Endothelial cell of umbilical vein (primary cell): ENCODE measurements at regions not wholly inside any gene's neighbourhood (a gene's known extent, or its start where the extent isn't known, plus 50 kb on each side); places are given as distances from the start of the nearest gene placed in this dataset.

Experiments
- BruUV-seq: library from RNA; stranded (reverse); fragments of 400-500 nt; replicated peaks from 2 replicates; lab custom pipeline; 2021; lab: Mats Ljungman, UMichigan
- CTCF ChIA-PET: fragments of 300-600, 350-600 bp; sonication (Branson Sonifier 250); formaldehyde crosslinking; loops from one replicate; lab custom pipeline; 2021; ENCODE audit warnings: antibody characterized with exemption, inconsistent platforms; lab: Charles Lee
- POLR2A ChIA-PET: fragments of 300-600, 350-600 bp; sonication (Branson Sonifier 250); formaldehyde crosslinking; loops from one replicate; lab custom pipeline; 2021; ENCODE audit warnings: antibody characterized with exemption, inconsistent platforms; lab: Charles Lee
- DNase-seq: peaks from one replicate; pipeline ENCODE4 v3.0.0-alpha.2; 2011; ENCODE audit warnings: low read depth, low spot score
- FAIRE-seq: peaks from 2 replicates; lab custom pipeline; 2011; peaks lifted over from hg19 to GRCh38; lab: Jason Lieb, UNC
- H2AFZ ChIP-seq: 2 replicates; pipeline ENCODE4 v1.6.0; 2012; ENCODE audit warnings: low read depth, low read length, control low read depth, inconsistent platforms
- H3K27ac ChIP-seq: 2 replicates; pipeline ENCODE4 v1.5.1; 2011; ENCODE audit warnings: low read depth, mild to moderate bottlenecking, control low read depth, low read length, moderate library complexity; ENCODE audit not compliant: insufficient read depth
- H3K27me3 ChIP-seq, 2 experiments: 2 replicates each; pipeline versions ENCODE4 v1.6.0 to v1.6.1; 2011; ENCODE audit warnings: low read length in 2 of 2, mixed read lengths in 1 of 2; ENCODE audit not compliant: control insufficient read depth in 2 of 2, insufficient read depth in 2 of 2
- H3K36me3 ChIP-seq, 2 experiments: 2 replicates in 1 of 2; 3 replicates in 1 of 2; pipeline ENCODE4 v1.5.1; 2011; ENCODE audit warnings: low read length in 2 of 2, mild to moderate bottlenecking in 1 of 2, moderate library complexity in 1 of 2; ENCODE audit not compliant: control insufficient read depth in 2 of 2, insufficient read depth in 2 of 2; ENCODE audit errors: extremely low read depth in 1 of 2
- H3K4me1 ChIP-seq: 3 replicates; pipeline ENCODE4 v1.5.1; 2011; ENCODE audit warnings: mild to moderate bottlenecking, low read length; ENCODE audit not compliant: control insufficient read depth, insufficient read depth; ENCODE audit errors: extremely low read depth
- H3K4me2 ChIP-seq: 2 replicates; pipeline ENCODE4 v1.6.1; 2011; ENCODE audit warnings: low read length, control low read depth, mixed read lengths; ENCODE audit not compliant: insufficient read depth
- H3K4me3 ChIP-seq, 3 experiments: fragments of 200-600 bp in 1 of 3; sonication (generic), shearing (Covaris generic) in 1 of 3; replicated peaks in 1 of 3; 2 replicates each; pipeline ENCODE4 v1.5.1; 2011 to 2016; ENCODE audit warnings: control low read depth in 3 of 3, low read length in 3 of 3, mild to moderate bottlenecking in 2 of 3, inconsistent platforms in 1 of 3, low read depth in 1 of 3, moderate library complexity in 1 of 3; ENCODE audit not compliant: insufficient read depth in 1 of 3
- H3K79me2 ChIP-seq: 2 replicates; pipeline ENCODE4 v1.6.0; 2012; ENCODE audit warnings: low read length, inconsistent platforms; ENCODE audit not compliant: control insufficient read depth, insufficient read depth
- H3K9ac ChIP-seq: replicated peaks from 2 replicates; pipeline ENCODE3; 2011; ENCODE audit warnings: low read length, control low read depth; ENCODE audit not compliant: insufficient read depth; ENCODE audit errors: extremely low read depth
- H3K9me1 ChIP-seq: replicated peaks from 3 replicates; pipeline ENCODE4 v1.6.0; 2011; ENCODE audit warnings: mild to moderate bottlenecking, low read length; ENCODE audit not compliant: control insufficient read depth, insufficient read depth; ENCODE audit errors: extremely low read depth
- H3K9me3 ChIP-seq: replicated peaks from 2 replicates; pipeline ENCODE4 v1.5.1; 2012; ENCODE audit warnings: low read length, inconsistent platforms; ENCODE audit not compliant: control insufficient read depth, insufficient read depth
- H4K20me1 ChIP-seq: replicated peaks from 2 replicates; pipeline ENCODE3; 2011; ENCODE audit warnings: mild to moderate bottlenecking, low read length; ENCODE audit not compliant: control insufficient read depth, insufficient read depth; ENCODE audit errors: extremely low read depth
- CTCF ChIP-seq, 2 donors: IDR thresholded peaks; 1 replicate in 1 of 2; 2 replicates in 1 of 2; pipeline ENCODE4 v1.5.1; 2011; ENCODE audit warnings: low read length in 2 of 2, mild to moderate bottlenecking in 2 of 2, moderate library complexity in 2 of 2, control low read depth in 1 of 2, inconsistent platforms in 1 of 2, low read depth in 1 of 2; ENCODE audit not compliant: insufficient read depth in 1 of 2; ENCODE audit errors: extremely low read depth in 1 of 2
- EZH2 ChIP-seq: IDR thresholded peaks from 2 replicates; pipeline ENCODE4 v1.6.1; 2012; ENCODE audit warnings: borderline replicate concordance, low read depth, mild to moderate bottlenecking, moderate library complexity, low read length, inconsistent platforms; ENCODE audit not compliant: severe bottlenecking
- FOS ChIP-seq: IDR thresholded peaks from 2 replicates; pipeline ENCODE4 v1.6.1; 2011; ENCODE audit warnings: mild to moderate bottlenecking, low read length, moderate library complexity, borderline replicate concordance; ENCODE audit not compliant: insufficient read depth
- GATA2 ChIP-seq: IDR thresholded peaks from 2 replicates; pipeline ENCODE4 v1.7.0; 2011; ENCODE audit warnings: low read depth, mild to moderate bottlenecking, moderate library complexity, mixed read lengths, low read length; ENCODE audit not compliant: insufficient read length, insufficient read depth
- JUN ChIP-seq: IDR thresholded peaks from 2 replicates; pipeline ENCODE4 v1.6.1; 2011; ENCODE audit warnings: borderline replicate concordance, low read depth; ENCODE audit not compliant: insufficient read length, insufficient read depth
- MAX ChIP-seq: IDR thresholded peaks from 2 replicates; pipeline ENCODE4 v1.6.1; 2011; ENCODE audit not compliant: insufficient read depth, insufficient read length
- MYC ChIP-seq: IDR thresholded peaks from one replicate; pipeline ENCODE4 v1.6.1; 2011; ENCODE audit warnings: mild to moderate bottlenecking, low read depth, low read length
- POLR2A ChIP-seq: IDR thresholded peaks from 2 replicates; pipeline ENCODE4 v1.6.1; 2012; ENCODE audit warnings: low read depth, mild to moderate bottlenecking, control low read depth, low read length
- POLR2AphosphoS5 ChIP-seq: IDR thresholded peaks from 2 replicates; pipeline ENCODE4 v1.6.1; 2012; ENCODE audit warnings: low read depth, mild to moderate bottlenecking, control low read depth, low read length, moderate library complexity; ENCODE audit not compliant: insufficient read depth
- dilution Hi-C: fragments of 300-500 bp; cut with MboI; formaldehyde crosslinking; loops from one replicate; pipeline ENCODE4 v1.15.0; 2019; ENCODE audit warnings: low sequenced_read_pairs; ENCODE audit not compliant: extremely low pct_ligation_motif_present
- intact Hi-C: fragments of 100-400 bp; cut with micrococcal nuclease; formaldehyde crosslinking; loops from one replicate; pipeline ENCODE4 v1.10.0; 2022

GRCh38 chr3:148023994-148024393 lies 614.8 kb downstream of the ZIC1 start:
- peak; percentile 87 for FAIRE-seq
- Histone ChIP-seq H3K4me1 (peaks cover 17% of the 10 kb centered on the region), H3K27ac (peak overlapping the region; percentile 80), H3K9me3 (no peaks in the 10 kb centered on the region), H3K36me3 (no peaks in the 10 kb centered on the region), H3K9me1 (no peaks in the 10 kb centered on the region), H2AFZ (peak overlapping the region; percentile 70), H3K4me3 (no peak overlapping the region), H3K27me3 (no peaks in the 10 kb centered on the region), H4K20me1 (no peaks in the 10 kb centered on the region), H3K9ac (peak overlapping the region; percentile 14), H3K4me2 (peak overlapping the region; percentile 29), H3K79me2 (no peaks in the 10 kb centered on the region)
- BruUV-seq, result no TSS peak
- ChIA-PET CTCF (interaction anchor here (1.0 to 1.5 kb wide), 5 partner anchors 17 to 219 kb away, joined by 3 to 11 read pairs (median 3); no protein-coding TSS in a partner anchor), POLR2A (no interaction called here)
- intact Hi-C loops (loop anchor here (1.0 to 5.0 kb wide), 3 partner anchors 12 to 687 kb away; no protein-coding TSS in a partner anchor), dilution Hi-C loops (no loop called here)
- TF ChIP-seq GATA2 (peak; percentile 78), JUN (peak; percentile 63), POLR2AphosphoS5 (peak; percentile 78), CTCF (IDR thresholded peaks at IDR 0.05; ENCODE audit: extremely low read depth in 1 of 2, insufficient read depth in 1 of 2, low read depth in 1 of 2, low read length in 2 of 2) (no peak), POLR2A (no peak), MAX (no peak), MYC (no peak), EZH2 (no peak), FOS (peak; percentile 85)
- DNase-seq, result peak; percentile 92
